ENCODE measurements at regions not wholly inside any gene's neighbourhood (a gene's known extent, or its start where the extent isn't known, plus 50 kb on each side); places are given as distances from the start of the nearest gene placed in this dataset.

GRCh38 chrX:104309169-104309568 is 54.4 kb upstream of the ESX1 start:
- no peaks in the 10 kb centered on the region for H3K4me1 ChIP-seq
- intact Hi-C loops (cut with DNase I; ENCODE audit: low total_unique reads), result no loop called here

GRCh38 chrX:104307341-104307740 is 52.6 kb upstream of the ESX1 start:
- no peak overlapping the region for H3K27ac ChIP-seq

More at GRCh38 chrX:104309169-104309568, 54.4 kb upstream of the ESX1 start:
- no peak overlapping the region for H3K4me3 ChIP-seq
- H3K27me3 ChIP-seq, result no peaks in the 10 kb centered on the region
- H3K9me3 ChIP-seq, result no peaks in the 10 kb centered on the region
- H3K36me3 ChIP-seq, result no peaks in the 10 kb centered on the region
- no peak overlapping the region for H3K27ac ChIP-seq
- no peak for TF ChIP-seq CTCF (IDR thresholded peaks at IDR 0.05)
- DNase-seq, result no peak

GRCh38 chrX:104306180-104306579 is 51.4 kb upstream of the ESX1 start:
- DNase-seq, result no peak
- Histone ChIP-seq H3K4me1 (no peaks in the 10 kb centered on the region), H3K9me3 (no peaks in the 10 kb centered on the region), H3K4me3 (no peak overlapping the region), H3K27ac (no peak overlapping the region), H3K27me3 (no peaks in the 10 kb centered on the region), H3K36me3 (no peaks in the 10 kb centered on the region)
- intact Hi-C loops (cut with DNase I; ENCODE audit: low total_unique reads), result no loop called here
- no peak for TF ChIP-seq CTCF (IDR thresholded peaks at IDR 0.05)

More at GRCh38 chrX:104307341-104307740, 52.6 kb upstream of the ESX1 start:
- DNase-seq, result no peak
- intact Hi-C loops (cut with DNase I; ENCODE audit: low total_unique reads), result no loop called here
- Histone ChIP-seq H3K27me3 (no peaks in the 10 kb centered on the region), H3K4me3 (no peak overlapping the region), H3K9me3 (no peaks in the 10 kb centered on the region), H3K4me1 (no peaks in the 10 kb centered on the region), H3K36me3 (no peaks in the 10 kb centered on the region)
- TF ChIP-seq CTCF (IDR thresholded peaks at IDR 0.05), result no peak

Data from tibial artery (tissue), 4 donors.